Upper lobe of right lung (tissue), 1 donor: ENCODE measurements at regions not wholly inside any gene's neighbourhood (a gene's known extent, or its start where the extent isn't known, plus 50 kb on each side); places are given as distances from the start of the nearest gene placed in this dataset.
"Not testable (repeated sequence)": the region's sequence is repeated elsewhere in the genome, so short reads cannot be mapped to it uniquely, and the experiment has no call there.

Experiments used
- ATAC-seq: fragments of 200-7000 bp; cut with Tn5 transposase; one replicate; pipeline ENCODE4 v1.9.1; 2020; ENCODE audit warnings: mild to moderate bottlenecking, moderate library complexity
- DNase-seq: peaks from one replicate; pipeline ENCODE4 v3.0.0-alpha.2; 2020
- H3K27ac ChIP-seq: fragments of 200-600 bp; one replicate; pipeline ENCODE4 v1.8.0; 2022
- H3K27me3 ChIP-seq: fragments of 200-600 bp; one replicate; pipeline ENCODE4 v1.8.0; 2022; ENCODE audit warnings: mild to moderate bottlenecking
- H3K36me3 ChIP-seq: fragments of 200-600 bp; one replicate; pipeline ENCODE4 v1.8.0; 2022
- H3K4me1 ChIP-seq: fragments of 200-600 bp; one replicate; pipeline ENCODE4 v1.8.0; 2022
- H3K4me3 ChIP-seq: fragments of 200-600 bp; one replicate; pipeline ENCODE4 v1.8.0; 2022; ENCODE audit warnings: mild to moderate bottlenecking
- H3K9me3 ChIP-seq: fragments of 200-600 bp; one replicate; pipeline ENCODE4 v1.8.0; 2022
- CTCF ChIP-seq: fragments of 200-600 bp; IDR thresholded peaks from one replicate; pipeline ENCODE4 v1.8.0; 2022; ENCODE audit warnings: antibody characterized with exemption
- intact Hi-C: fragments of 100-400 bp; cut with DNase I; formaldehyde crosslinking; loops from one replicate; pipeline ENCODE4 v1.11.0; 2022
- donor health status: DM: no; HTN: yes; CAD: no; lungs with severe emphysema.

DNA sequence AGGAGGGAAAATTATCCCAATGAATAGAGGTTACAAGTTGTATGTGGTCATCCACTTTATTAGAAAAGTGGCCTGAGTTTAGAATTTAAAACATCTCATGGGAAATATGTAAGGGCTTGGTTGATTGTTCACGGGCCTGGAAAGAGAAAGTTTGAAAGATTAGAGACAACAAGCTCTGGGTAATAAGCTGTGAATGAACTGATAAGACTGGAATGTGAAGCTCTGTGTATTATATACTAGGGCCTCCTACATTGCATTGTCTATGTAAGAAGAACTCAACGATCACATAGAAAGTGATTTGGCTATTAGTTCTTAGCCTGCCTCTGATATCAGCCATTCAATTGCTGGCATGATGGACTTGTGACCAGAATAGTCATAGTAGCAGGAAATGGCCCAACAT, 199.2 kb upstream of the MAGI2 start:
- no peaks in the 10 kb centered on the region for H3K4me1 ChIP-seq
- no peaks in the 10 kb centered on the region for H3K27me3 ChIP-seq
- no peaks in the 10 kb centered on the region for H3K36me3 ChIP-seq
- no peak overlapping the region for H3K4me3 ChIP-seq
- intact Hi-C loops: no loop called here
- TF ChIP-seq CTCF: no peak
- H3K27ac ChIP-seq: no peak overlapping the region
- no peak for ATAC-seq
- H3K9me3 ChIP-seq: no peaks in the 10 kb centered on the region
- DNase-seq: no peak

DNA sequence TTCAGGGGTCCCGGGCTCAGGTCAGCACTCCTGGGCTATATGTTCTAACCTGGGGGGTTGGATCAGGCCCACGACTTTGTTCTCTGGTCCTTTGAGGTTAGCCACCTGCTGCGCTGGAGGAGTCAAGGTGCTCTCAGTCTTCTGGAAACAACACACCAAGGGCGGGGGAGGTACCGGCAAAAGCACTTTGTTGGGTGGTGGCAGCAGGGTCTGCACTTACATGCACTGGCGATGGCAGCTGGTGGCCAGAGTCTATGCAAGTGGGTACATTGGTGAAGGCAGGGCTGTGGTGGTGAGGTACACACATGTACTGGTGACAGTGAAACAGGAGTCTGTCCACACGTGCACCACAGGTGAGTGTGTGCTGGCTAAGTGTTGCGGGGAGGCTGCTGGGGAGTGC, 194.2 kb upstream of the MAGI2 start:
- Histone ChIP-seq H3K9me3 (no peaks in the 10 kb centered on the region), H3K36me3 (no peaks in the 10 kb centered on the region), H3K27ac (no peak overlapping the region), H3K4me1 (no peaks in the 10 kb centered on the region), H3K27me3 (no peaks in the 10 kb centered on the region), H3K4me3 (no peak overlapping the region)
- DNase-seq: no peak
- ATAC-seq: peak; percentile 29
- TF ChIP-seq CTCF: no peak
- intact Hi-C loops: no loop called here

DNA sequence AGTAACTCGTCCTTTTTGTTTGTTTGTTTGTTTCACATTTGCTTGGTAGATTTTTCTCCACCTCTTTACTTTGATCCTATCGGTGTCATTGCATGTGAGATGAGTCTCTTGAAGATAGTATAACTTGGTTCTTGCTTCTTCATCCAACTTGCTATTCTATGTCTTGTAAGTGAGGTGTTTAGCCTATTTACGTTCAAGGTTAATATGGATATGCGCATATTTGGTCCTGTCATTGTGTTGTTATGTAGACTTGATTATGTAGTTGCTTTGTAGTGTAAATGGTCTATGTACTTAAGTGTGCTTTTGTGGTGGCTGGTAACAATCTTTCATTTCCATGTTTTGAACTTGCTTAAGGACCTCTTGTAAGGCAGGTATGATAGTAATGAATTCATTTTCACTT, 192.8 kb upstream of the MAGI2 start:
- H3K4me1 ChIP-seq: no peaks in the 10 kb centered on the region
- H3K4me3 ChIP-seq: no peak overlapping the region
- H3K36me3 ChIP-seq: no peaks in the 10 kb centered on the region
- H3K9me3 ChIP-seq: no peaks in the 10 kb centered on the region
- ATAC-seq (no peak), DNase-seq (no peak)
- no peak for TF ChIP-seq CTCF
- H3K27me3 ChIP-seq: no peaks in the 10 kb centered on the region
- intact Hi-C loops: no loop called here
- no peak overlapping the region for H3K27ac ChIP-seq

- H3K27me3 ChIP-seq: no peaks in the 10 kb centered on the region
- no peaks in the 10 kb centered on the region for H3K4me1 ChIP-seq
- H3K27ac ChIP-seq: no peak overlapping the region
- no peak for DNase-seq
- TF ChIP-seq CTCF: no peak
- H3K36me3 ChIP-seq: no peaks in the 10 kb centered on the region
- no peak overlapping the region for H3K4me3 ChIP-seq
- no peak for ATAC-seq
- intact Hi-C loops: no loop called here
- no peaks in the 10 kb centered on the region for H3K9me3 ChIP-seq
Measured at GRCh38 chr7:79636849-79637248, 183.4 kb upstream of the MAGI2 start.

- intact Hi-C loops, H3K4me1 ChIP-seq, H3K27me3 ChIP-seq, H3K36me3 ChIP-seq, H3K27ac ChIP-seq, DNase-seq, H3K9me3 ChIP-seq, ATAC-seq, H3K4me3 ChIP-seq: not testable (repeated sequence)
Measured at GRCh38 chr7:79625921-79626320, 172.5 kb upstream of the MAGI2 start.

- ATAC-seq: no peak
- no peaks in the 10 kb centered on the region for H3K27me3 ChIP-seq
- intact Hi-C loops: no loop called here
- DNase-seq: no peak
- H3K36me3 ChIP-seq: no peaks in the 10 kb centered on the region
- no peaks in the 10 kb centered on the region for H3K4me1 ChIP-seq
- no peak for TF ChIP-seq CTCF
- H3K9me3 ChIP-seq: no peaks in the 10 kb centered on the region
- H3K4me3 ChIP-seq: no peak overlapping the region
- no peak overlapping the region for H3K27ac ChIP-seq
Measured at GRCh38 chr7:79624336-79624735, 170.9 kb upstream of the MAGI2 start.
